ENCODE measurements at regions not wholly inside any gene's neighbourhood (a gene's known extent, or its start where the extent isn't known, plus 50 kb on each side); places are given as distances from the start of the nearest gene placed in this dataset.

GRCh38 chr9:118418887-118419565, 714.8 kb downstream of the TLR4 start:
- DNase-seq (ENCODE audit: low read depth in 2 of 2) = peak in 1 of 2 donors; percentile 62
- no peaks in the 10 kb centered on the region for H3K27me3 ChIP-seq (ENCODE audit: control insufficient read depth, insufficient read depth, low read length)
- H2AFZ ChIP-seq (ENCODE audit: low read length) = no peak overlapping the region
- H3K36me3 ChIP-seq (ENCODE audit: control insufficient read depth, insufficient read depth, low read length) = no peaks in the 10 kb centered on the region
- H3K9me3 ChIP-seq (ENCODE audit: control insufficient read depth, insufficient read depth, low read depth, low read length) = no peaks in the 10 kb centered on the region
- H3K9ac ChIP-seq (ENCODE audit: insufficient read depth, low read length) = no peak overlapping the region
- no peaks in the 10 kb centered on the region for H3K4me1 ChIP-seq (ENCODE audit: control insufficient read depth, extremely low read depth, insufficient read depth, low read length)
- no peaks in the 10 kb centered on the region for H4K20me1 ChIP-seq (ENCODE audit: control insufficient read depth, extremely low read depth, insufficient read depth, low read length)
- H3K4me3 ChIP-seq (replicated peaks in 1 of 4; ENCODE audit: control extremely low read depth in 1 of 4, insufficient read depth in 1 of 4, low read depth in 3 of 4, low read length in 4 of 4) = no peak overlapping the region
- no peaks in the 10 kb centered on the region for H3K79me2 ChIP-seq (ENCODE audit: control insufficient read depth, insufficient read depth, low read length)
- no peak for TF ChIP-seq EZH2 (IDR thresholded peaks at IDR 0.05; ENCODE audit: low read length, missing control alignments)
- TF ChIP-seq, protein P1, sequence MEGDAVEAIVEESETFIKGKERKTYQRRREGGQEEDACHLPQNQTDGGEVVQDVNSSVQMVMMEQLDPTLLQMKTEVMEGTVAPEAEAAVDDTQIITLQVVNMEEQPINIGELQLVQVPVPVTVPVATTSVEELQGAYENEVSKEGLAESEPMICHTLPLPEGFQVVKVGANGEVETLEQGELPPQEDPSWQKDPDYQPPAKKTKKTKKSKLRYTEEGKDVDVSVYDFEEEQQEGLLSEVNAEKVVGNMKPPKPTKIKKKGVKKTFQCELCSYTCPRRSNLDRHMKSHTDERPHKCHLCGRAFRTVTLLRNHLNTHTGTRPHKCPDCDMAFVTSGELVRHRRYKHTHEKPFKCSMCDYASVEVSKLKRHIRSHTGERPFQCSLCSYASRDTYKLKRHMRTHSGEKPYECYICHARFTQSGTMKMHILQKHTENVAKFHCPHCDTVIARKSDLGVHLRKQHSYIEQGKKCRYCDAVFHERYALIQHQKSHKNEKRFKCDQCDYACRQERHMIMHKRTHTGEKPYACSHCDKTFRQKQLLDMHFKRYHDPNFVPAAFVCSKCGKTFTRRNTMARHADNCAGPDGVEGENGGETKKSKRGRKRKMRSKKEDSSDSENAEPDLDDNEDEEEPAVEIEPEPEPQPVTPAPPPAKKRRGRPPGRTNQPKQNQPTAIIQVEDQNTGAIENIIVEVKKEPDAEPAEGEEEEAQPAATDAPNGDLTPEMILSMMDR (conservative IDR thresholded peaks at IDR 0.05 in 1 of 2, IDR thresholded peaks at IDR 0.05 in 1 of 2; ENCODE audit: low read depth in 1 of 2, low read length in 2 of 2) = no peak
- H3K4me2 ChIP-seq (ENCODE audit: extremely low read depth, insufficient read depth, low read length) = no peak overlapping the region
- H3K27ac ChIP-seq (ENCODE audit: insufficient read depth, low read length) = no peak overlapping the region

GRCh38 chr9:118419676-118420075, 715.5 kb downstream of the TLR4 start:
- H3K27ac ChIP-seq (ENCODE audit: insufficient read depth, low read length) = no peak overlapping the region
- no peak overlapping the region for H3K4me3 ChIP-seq (replicated peaks in 1 of 4; ENCODE audit: control extremely low read depth in 1 of 4, insufficient read depth in 1 of 4, low read depth in 3 of 4, low read length in 4 of 4)
- H3K27me3 ChIP-seq (ENCODE audit: control insufficient read depth, insufficient read depth, low read length) = no peaks in the 10 kb centered on the region
- H3K9me3 ChIP-seq (ENCODE audit: control insufficient read depth, insufficient read depth, low read depth, low read length) = no peaks in the 10 kb centered on the region
- no peak overlapping the region for H3K9ac ChIP-seq (ENCODE audit: insufficient read depth, low read length)
- H3K79me2 ChIP-seq (ENCODE audit: control insufficient read depth, insufficient read depth, low read length) = no peaks in the 10 kb centered on the region
- H4K20me1 ChIP-seq (ENCODE audit: control insufficient read depth, extremely low read depth, insufficient read depth, low read length) = no peaks in the 10 kb centered on the region
- TF ChIP-seq, protein P1 (conservative IDR thresholded peaks at IDR 0.05 in 1 of 2, IDR thresholded peaks at IDR 0.05 in 1 of 2; ENCODE audit: low read depth in 1 of 2, low read length in 2 of 2) = no peak
- TF ChIP-seq EZH2 (IDR thresholded peaks at IDR 0.05; ENCODE audit: low read length, missing control alignments) = no peak
- H3K4me2 ChIP-seq (ENCODE audit: extremely low read depth, insufficient read depth, low read length) = no peak overlapping the region
- H2AFZ ChIP-seq (ENCODE audit: low read length) = no peak overlapping the region
- DNase-seq (ENCODE audit: low read depth in 2 of 2) = no peak
- no peaks in the 10 kb centered on the region for H3K4me1 ChIP-seq (ENCODE audit: control insufficient read depth, extremely low read depth, insufficient read depth, low read length)
- H3K36me3 ChIP-seq (ENCODE audit: control insufficient read depth, insufficient read depth, low read length) = no peaks in the 10 kb centered on the region

DNA sequence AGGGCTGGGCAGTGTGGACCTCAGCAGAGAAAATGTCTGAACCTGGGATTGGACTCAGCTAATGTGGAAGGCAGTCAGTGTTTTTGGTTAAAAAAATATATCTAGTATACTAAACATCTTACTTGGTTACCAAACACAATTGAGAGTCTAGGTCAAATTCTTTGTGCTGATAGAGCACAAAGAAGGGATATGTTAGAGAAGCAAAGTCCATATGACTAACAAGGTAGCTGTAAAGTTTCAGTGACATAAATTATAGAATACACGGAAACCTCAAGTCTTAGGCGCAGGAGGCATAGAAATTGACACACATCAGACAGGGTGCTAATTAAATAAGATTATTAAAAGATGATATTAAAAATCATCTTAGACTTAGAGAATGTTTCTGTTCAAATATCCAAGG, 718.3 kb downstream of the TLR4 start:
- DNase-seq (ENCODE audit: low read depth in 2 of 2) = no peak
- Histone ChIP-seq H3K9me3 (ENCODE audit: control insufficient read depth, insufficient read depth, low read depth, low read length) (no peaks in the 10 kb centered on the region), H3K36me3 (ENCODE audit: control insufficient read depth, insufficient read depth, low read length) (no peaks in the 10 kb centered on the region), H3K4me2 (ENCODE audit: extremely low read depth, insufficient read depth, low read length) (no peak overlapping the region), H3K27me3 (ENCODE audit: control insufficient read depth, insufficient read depth, low read length) (no peaks in the 10 kb centered on the region), H4K20me1 (ENCODE audit: control insufficient read depth, extremely low read depth, insufficient read depth, low read length) (no peaks in the 10 kb centered on the region), H3K4me3 (replicated peaks in 1 of 4; ENCODE audit: control extremely low read depth in 1 of 4, insufficient read depth in 1 of 4, low read depth in 3 of 4, low read length in 4 of 4) (no peak overlapping the region), H3K4me1 (ENCODE audit: control insufficient read depth, extremely low read depth, insufficient read depth, low read length) (no peaks in the 10 kb centered on the region), H3K27ac (ENCODE audit: insufficient read depth, low read length) (no peak overlapping the region), H3K9ac (ENCODE audit: insufficient read depth, low read length) (no peak overlapping the region), H3K79me2 (ENCODE audit: control insufficient read depth, insufficient read depth, low read length) (no peaks in the 10 kb centered on the region), H2AFZ (ENCODE audit: low read length) (no peak overlapping the region)
- TF ChIP-seq, protein P1 (conservative IDR thresholded peaks at IDR 0.05 in 1 of 2, IDR thresholded peaks at IDR 0.05 in 1 of 2; ENCODE audit: low read depth in 1 of 2, low read length in 2 of 2) = no peak
- TF ChIP-seq EZH2 (IDR thresholded peaks at IDR 0.05; ENCODE audit: low read length, missing control alignments) = no peak
